ENCODE measurements at regions not wholly inside any gene's neighbourhood (a gene's known extent, or its start where the extent isn't known, plus 50 kb on each side); places are given as distances from the start of the nearest gene placed in this dataset.
"Not testable (repeated sequence)": the region's sequence is repeated elsewhere in the genome, so short reads cannot be mapped to it uniquely, and the experiment has no call there.

DNA sequence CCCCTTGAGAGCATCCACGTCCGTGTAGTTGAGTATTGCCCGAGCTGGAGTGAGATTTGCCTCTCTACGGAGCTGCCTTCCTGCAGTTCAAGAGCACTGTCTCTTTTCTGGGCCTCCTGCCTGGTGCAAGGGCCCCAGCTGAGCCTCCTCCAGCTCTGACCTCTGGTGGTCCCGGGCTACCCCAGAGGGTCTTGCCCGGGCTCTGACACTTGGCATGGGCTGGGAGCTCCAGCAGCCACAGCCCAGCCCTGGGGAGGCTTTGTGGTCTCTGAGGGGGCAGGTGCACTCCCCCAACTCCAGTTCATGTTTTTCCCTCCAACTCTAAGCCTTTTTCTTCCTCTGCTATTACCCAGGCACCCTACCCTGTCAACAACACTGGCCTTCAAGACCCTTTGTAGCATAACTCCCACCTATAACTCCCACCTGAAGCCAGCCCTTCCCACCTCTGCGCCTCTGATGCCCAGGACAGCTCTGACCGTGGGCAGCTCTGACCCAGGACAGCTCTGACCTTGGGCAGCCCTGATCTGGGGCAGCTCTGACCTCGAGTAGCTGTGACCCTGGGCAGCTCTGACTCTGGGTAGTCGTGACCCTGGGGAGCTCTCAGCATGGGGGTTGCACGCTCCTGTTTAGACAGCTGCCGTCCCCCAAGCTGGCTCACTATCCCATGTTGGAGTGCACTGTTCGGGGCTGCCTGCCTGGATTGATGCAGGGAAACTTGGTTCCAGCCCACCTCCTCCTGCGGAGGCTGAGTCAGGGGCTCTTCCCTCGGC is 127.6 kb downstream of the METRNL start:
- H3K4me3 ChIP-seq (ENCODE audit: low read length); H3K9ac ChIP-seq (ENCODE audit: low read length); H3K9me3 ChIP-seq (ENCODE audit: control insufficient read depth, low read length); H3K27me3 ChIP-seq (ENCODE audit: control insufficient read depth, insufficient read depth, low read length); H3K36me3 ChIP-seq (ENCODE audit: control insufficient read depth, insufficient read depth, low read length): not testable (repeated sequence)
- peaks cover 11% of the 10 kb centered on the region for H3K4me1 ChIP-seq (ENCODE audit: control insufficient read depth, insufficient read depth, low read length)

DNA sequence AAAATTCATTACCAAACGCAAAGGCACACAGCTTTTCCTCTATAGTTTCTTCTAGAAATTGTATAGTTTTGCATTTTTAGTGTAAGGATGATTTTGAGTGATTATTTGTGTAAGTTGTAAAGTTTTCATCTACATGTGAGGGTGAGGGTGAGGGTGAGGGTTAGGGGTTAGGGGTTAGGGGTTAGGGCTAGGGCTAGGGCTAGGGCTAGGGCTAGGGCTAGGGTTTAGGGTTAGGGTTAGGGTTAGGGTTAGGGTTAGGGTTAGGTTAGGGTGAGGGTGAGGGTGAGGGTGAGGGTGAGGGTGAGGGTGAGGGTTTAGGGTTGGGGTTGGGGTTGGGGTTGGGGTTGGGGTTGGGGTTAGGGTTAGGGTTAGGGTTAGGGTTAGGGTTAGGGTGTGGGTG is 167.6 kb downstream of the METRNL start:
- H3K36me3 ChIP-seq (ENCODE audit: control insufficient read depth, insufficient read depth, low read length); H3K9ac ChIP-seq (ENCODE audit: low read length); H3K27me3 ChIP-seq (ENCODE audit: control insufficient read depth, insufficient read depth, low read length); H3K4me3 ChIP-seq (ENCODE audit: low read length); H3K4me1 ChIP-seq (ENCODE audit: control insufficient read depth, insufficient read depth, low read length); H3K9me3 ChIP-seq (ENCODE audit: control insufficient read depth, low read length): not testable (repeated sequence)
